Fibroblast of lung (primary cell): ENCODE measurements at regions not wholly inside any gene's neighbourhood (a gene's known extent, or its start where the extent isn't known, plus 50 kb on each side); places are given as distances from the start of the nearest gene placed in this dataset.

Experiments used
- DNase-seq, 2 donors: peaks; one replicate each; pipeline versions ENCODE4 v3.0.0 to v3.0.0-alpha.2; 2010; ENCODE audit warnings: low read depth in 2 of 2
- H2AFZ ChIP-seq: 2 replicates; pipeline ENCODE4 v1.5.1; 2012; ENCODE audit warnings: low read length, control low read depth, inconsistent platforms
- H3K27ac ChIP-seq: 2 replicates; pipeline ENCODE4 v1.5.1; 2011; ENCODE audit warnings: low read length, control low read depth; ENCODE audit not compliant: insufficient read depth
- H3K27me3 ChIP-seq: 2 replicates; pipeline ENCODE4 v1.5.1; 2011; ENCODE audit warnings: mild to moderate bottlenecking, low read length; ENCODE audit not compliant: control insufficient read depth, insufficient read depth
- H3K36me3 ChIP-seq: 2 replicates; pipeline ENCODE4 v1.5.1; 2011; ENCODE audit warnings: low read length; ENCODE audit not compliant: control insufficient read depth, insufficient read depth
- H3K4me1 ChIP-seq: 2 replicates; pipeline ENCODE4 v1.5.1; 2011; ENCODE audit warnings: low read length; ENCODE audit not compliant: control insufficient read depth, insufficient read depth; ENCODE audit errors: extremely low read depth
- H3K4me2 ChIP-seq: 2 replicates; pipeline ENCODE4 v1.5.1; 2011; ENCODE audit warnings: low read length, control low read depth; ENCODE audit not compliant: insufficient read depth; ENCODE audit errors: extremely low read depth
- H3K4me3 ChIP-seq, 4 experiments: fragments of 200-600 bp in 1 of 4; sonication (generic) in 1 of 4; replicated peaks in 1 of 4; 2 replicates each; pipeline ENCODE4 v1.5.1; 2011 to 2016; ENCODE audit warnings: low read length in 4 of 4, low read depth in 3 of 4, mild to moderate bottlenecking in 3 of 4, control low read depth in 2 of 4, inconsistent platforms in 1 of 4, mixed read lengths in 1 of 4; ENCODE audit not compliant: insufficient read depth in 1 of 4; ENCODE audit errors: control extremely low read depth in 1 of 4
- H3K79me2 ChIP-seq: 2 replicates; pipeline ENCODE4 v1.5.1; 2012; ENCODE audit warnings: mild to moderate bottlenecking, low read length, inconsistent platforms; ENCODE audit not compliant: control insufficient read depth, insufficient read depth
- H3K9ac ChIP-seq: 2 replicates; pipeline ENCODE4 v1.5.1; 2011; ENCODE audit warnings: mild to moderate bottlenecking, low read length, control low read depth; ENCODE audit not compliant: insufficient read depth
- H3K9me3 ChIP-seq: 2 replicates; pipeline ENCODE4 v1.5.1; 2012; ENCODE audit warnings: low read depth, low read length; ENCODE audit not compliant: control insufficient read depth, insufficient read depth
- H4K20me1 ChIP-seq: 2 replicates; pipeline ENCODE4 v1.5.1; 2011; ENCODE audit warnings: low read length; ENCODE audit not compliant: control insufficient read depth, insufficient read depth; ENCODE audit errors: extremely low read depth
- EZH2 ChIP-seq: IDR thresholded peaks from 2 replicates; pipeline ENCODE4 v1.5.1; 2012; ENCODE audit warnings: low read length, control low read depth, mild to moderate bottlenecking; ENCODE audit errors: missing control alignments
- TF ChIP-seq, protein P1 (sequence below), 2 donors: IDR thresholded peaks in 1 of 2; conservative IDR thresholded peaks in 1 of 2; 1 replicate in 1 of 2; 2 replicates in 1 of 2; pipeline ENCODE4 v1.5.1; 2011 to 2012; ENCODE audit warnings: low read length in 2 of 2, control low read depth in 1 of 2, inconsistent platforms in 1 of 2, low read depth in 1 of 2, mild to moderate bottlenecking in 1 of 2

DNA sequence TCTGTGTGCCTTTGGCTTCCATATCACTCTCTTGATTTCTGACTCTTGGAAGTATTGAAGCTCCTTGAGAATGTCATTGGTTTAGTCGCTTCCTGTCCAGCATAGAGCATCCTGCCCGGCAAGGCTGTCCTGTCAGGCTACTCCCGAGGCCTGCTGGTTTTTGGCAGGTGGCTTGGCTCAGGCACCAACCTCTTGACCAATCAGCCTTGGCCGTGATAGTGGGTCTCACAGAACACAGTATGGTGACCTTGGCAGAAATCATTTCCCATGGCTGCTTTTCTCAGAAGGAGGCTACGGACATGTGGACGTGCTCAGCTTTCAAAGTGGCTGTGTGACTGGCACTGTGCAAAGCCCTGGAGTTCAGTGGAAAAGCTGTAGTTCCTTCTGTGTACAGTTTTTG is 516.9 kb downstream of the REEP3 start:
- H3K4me2 ChIP-seq: no peak overlapping the region
- peaks cover 5% of the 10 kb centered on the region for H3K4me1 ChIP-seq
- TF ChIP-seq, protein P1, sequence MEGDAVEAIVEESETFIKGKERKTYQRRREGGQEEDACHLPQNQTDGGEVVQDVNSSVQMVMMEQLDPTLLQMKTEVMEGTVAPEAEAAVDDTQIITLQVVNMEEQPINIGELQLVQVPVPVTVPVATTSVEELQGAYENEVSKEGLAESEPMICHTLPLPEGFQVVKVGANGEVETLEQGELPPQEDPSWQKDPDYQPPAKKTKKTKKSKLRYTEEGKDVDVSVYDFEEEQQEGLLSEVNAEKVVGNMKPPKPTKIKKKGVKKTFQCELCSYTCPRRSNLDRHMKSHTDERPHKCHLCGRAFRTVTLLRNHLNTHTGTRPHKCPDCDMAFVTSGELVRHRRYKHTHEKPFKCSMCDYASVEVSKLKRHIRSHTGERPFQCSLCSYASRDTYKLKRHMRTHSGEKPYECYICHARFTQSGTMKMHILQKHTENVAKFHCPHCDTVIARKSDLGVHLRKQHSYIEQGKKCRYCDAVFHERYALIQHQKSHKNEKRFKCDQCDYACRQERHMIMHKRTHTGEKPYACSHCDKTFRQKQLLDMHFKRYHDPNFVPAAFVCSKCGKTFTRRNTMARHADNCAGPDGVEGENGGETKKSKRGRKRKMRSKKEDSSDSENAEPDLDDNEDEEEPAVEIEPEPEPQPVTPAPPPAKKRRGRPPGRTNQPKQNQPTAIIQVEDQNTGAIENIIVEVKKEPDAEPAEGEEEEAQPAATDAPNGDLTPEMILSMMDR (conservative IDR thresholded peaks at IDR 0.05 in 1 of 2, IDR thresholded peaks at IDR 0.05 in 1 of 2; ENCODE audit: low read depth in 1 of 2, low read length in 2 of 2): no peak
- no peak for TF ChIP-seq EZH2
- no peaks in the 10 kb centered on the region for H4K20me1 ChIP-seq
- H3K4me3 ChIP-seq: no peak overlapping the region
- no peaks in the 10 kb centered on the region for H3K27me3 ChIP-seq
- no peak overlapping the region for H3K9ac ChIP-seq
- H2AFZ ChIP-seq: peak overlapping the region; percentile 12
- H3K79me2 ChIP-seq: no peaks in the 10 kb centered on the region
- no peaks in the 10 kb centered on the region for H3K36me3 ChIP-seq
- H3K27ac ChIP-seq: no peak overlapping the region
- no peaks in the 10 kb centered on the region for H3K9me3 ChIP-seq
- no peak for DNase-seq

DNA sequence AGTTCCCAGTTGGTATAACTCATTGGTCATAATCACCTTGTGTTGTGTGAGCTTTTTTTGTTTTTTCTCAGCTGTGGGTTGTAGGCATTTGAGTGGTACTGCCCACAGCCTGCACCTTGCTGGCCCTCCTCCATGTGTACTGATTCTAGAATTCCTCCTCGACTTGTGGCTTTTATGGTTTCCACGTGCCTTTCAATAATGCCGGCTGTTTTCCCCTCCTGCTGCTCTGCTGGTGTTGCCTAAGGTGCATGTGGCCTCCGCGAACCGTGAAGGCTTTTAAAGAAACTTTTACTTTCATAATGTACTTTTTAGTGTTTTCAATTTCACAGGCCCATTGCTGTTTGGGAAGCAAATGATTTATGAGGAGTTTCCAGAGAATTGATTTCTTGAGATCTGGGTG is 518.0 kb downstream of the REEP3 start:
- H3K9me3 ChIP-seq: no peaks in the 10 kb centered on the region
- H3K27ac ChIP-seq: no peak overlapping the region
- H3K36me3 ChIP-seq: no peaks in the 10 kb centered on the region
- DNase-seq: no peak
- peak overlapping the region; percentile 3 for H3K4me2 ChIP-seq
- no peaks in the 10 kb centered on the region for H3K27me3 ChIP-seq
- TF ChIP-seq, protein P1 (conservative IDR thresholded peaks at IDR 0.05 in 1 of 2, IDR thresholded peaks at IDR 0.05 in 1 of 2; ENCODE audit: low read depth in 1 of 2, low read length in 2 of 2): no peak
- no peak for TF ChIP-seq EZH2
- H3K4me1 ChIP-seq: peaks cover 5% of the 10 kb centered on the region
- no peaks in the 10 kb centered on the region for H3K79me2 ChIP-seq
- no peak overlapping the region for H3K4me3 ChIP-seq
- H3K9ac ChIP-seq: no peak overlapping the region
- H4K20me1 ChIP-seq: no peaks in the 10 kb centered on the region
- H2AFZ ChIP-seq: no peak overlapping the region

DNA sequence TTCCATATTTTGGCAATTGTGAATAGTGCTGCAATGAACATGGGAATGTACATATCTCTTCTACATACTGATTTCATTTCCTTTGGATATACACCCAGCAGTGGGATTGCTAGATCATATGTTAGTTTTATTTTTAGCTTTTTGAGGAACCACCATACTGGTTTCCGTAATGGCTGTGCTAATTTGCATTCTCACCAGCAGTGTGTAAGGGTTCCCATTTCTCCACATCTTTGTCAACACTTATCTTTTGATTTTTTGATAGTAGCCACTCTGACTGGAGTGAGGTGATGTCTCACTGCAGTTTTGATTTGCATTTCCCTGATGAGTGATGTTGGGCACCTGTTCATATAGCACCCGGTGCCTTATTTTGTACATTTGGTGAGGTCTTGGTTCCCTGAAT is 519.6 kb downstream of the REEP3 start:
- Histone ChIP-seq H4K20me1 (no peaks in the 10 kb centered on the region), H3K36me3 (no peaks in the 10 kb centered on the region), H3K9ac (no peak overlapping the region), H3K27me3 (no peaks in the 10 kb centered on the region), H3K4me2 (no peak overlapping the region), H3K27ac (no peak overlapping the region), H3K79me2 (no peaks in the 10 kb centered on the region), H3K4me3 (no peak overlapping the region), H2AFZ (no peak overlapping the region), H3K4me1 (peaks cover 5% of the 10 kb centered on the region), H3K9me3 (no peaks in the 10 kb centered on the region)
- no peak for TF ChIP-seq EZH2
- TF ChIP-seq, protein P1 (conservative IDR thresholded peaks at IDR 0.05 in 1 of 2, IDR thresholded peaks at IDR 0.05 in 1 of 2; ENCODE audit: low read depth in 1 of 2, low read length in 2 of 2): no peak
- no peak for DNase-seq
